NCI-H748 treated with DMSO at 0.1 percent for 48 hours (cell line): ENCODE measurements at regions not wholly inside any gene's neighbourhood (a gene's known extent, or its start where the extent isn't known, plus 50 kb on each side); places are given as distances from the start of the nearest gene placed in this dataset.

Source experiments
- DNase-seq: peaks from one replicate; lab custom pipeline; 2025; lab: John Stamatoyannopoulos, UW

DNA sequence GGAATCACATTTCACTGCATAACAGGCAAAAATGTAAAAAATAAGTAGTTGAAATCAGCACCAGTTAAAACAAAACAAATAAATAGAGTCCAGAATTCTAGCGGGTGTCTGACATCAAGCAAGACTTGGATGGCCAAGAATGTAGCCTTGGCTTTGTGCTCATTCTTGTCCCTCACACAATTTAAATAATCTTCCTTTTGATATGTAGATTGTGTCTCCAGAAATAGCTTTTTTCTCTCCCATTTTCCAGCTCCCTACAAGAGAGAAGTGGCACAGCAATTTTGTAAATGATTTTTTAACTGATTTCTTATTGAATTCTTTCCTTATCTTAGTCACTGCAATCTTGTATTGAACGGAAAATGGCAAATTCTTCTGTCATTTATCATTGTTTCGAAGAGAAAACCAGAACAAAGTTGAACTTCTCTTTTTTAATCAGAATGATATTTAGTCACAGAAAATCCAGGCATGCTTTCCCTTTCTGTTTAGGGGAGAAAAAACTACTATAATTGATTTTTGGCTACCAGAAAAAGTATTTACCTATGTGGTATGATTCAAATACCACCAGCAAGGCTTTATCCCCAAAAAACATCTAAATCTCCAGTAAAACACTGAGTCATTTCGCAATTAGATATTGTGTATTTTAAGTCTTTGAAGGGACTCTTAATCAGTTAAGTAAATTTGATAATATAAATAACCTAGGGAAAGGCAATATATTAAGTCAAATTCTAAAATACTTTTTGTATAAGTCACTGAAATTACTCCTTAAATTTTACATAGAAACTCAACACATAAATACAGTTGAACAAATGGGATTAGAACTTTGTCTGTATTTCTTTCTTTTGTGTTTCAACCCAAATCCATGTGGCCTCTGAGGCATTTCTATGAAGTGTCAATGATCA, 481.7 kb downstream of the GBE1 start:
- DNase-seq, result no peak

DNA sequence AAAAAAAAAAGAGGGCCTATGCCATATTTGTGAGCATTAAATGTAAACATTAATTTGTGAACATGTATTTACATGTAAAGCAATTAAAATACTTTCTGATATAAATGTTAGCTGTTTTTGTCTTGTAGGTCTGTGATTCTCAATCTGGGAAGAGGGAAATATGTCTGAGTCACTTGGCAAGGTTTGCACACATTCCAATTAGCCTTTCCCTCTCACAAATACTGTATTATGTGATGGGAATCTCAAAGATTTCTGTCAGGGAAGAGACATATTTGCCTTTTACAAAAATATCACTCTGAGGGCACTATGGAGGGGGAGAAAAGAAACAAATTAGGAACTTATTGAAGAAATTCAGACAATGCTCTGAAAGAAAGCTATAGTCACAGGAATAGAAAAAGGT, 483.6 kb downstream of the GBE1 start:
- no peak for DNase-seq

DNA sequence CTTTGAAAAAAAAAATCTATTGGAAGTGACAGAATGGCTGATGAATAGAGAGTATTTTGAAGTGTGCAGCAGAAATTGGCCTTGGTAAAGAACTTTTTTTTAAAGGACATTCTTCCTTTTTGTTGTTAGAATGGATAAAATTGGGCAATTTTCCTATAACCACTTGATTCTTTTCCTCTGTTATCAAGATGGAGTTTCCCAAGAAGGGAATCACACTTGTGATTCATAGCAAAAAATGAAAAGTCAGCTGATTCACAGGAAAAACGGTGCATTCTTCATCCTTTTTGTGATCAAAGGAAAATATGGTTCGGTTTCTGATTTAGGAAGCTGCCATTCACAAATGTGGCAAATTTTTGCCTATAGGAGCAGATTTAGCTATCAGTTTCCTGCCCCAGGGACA, 486.8 kb downstream of the GBE1 start:
- DNase-seq, result no peak

DNA sequence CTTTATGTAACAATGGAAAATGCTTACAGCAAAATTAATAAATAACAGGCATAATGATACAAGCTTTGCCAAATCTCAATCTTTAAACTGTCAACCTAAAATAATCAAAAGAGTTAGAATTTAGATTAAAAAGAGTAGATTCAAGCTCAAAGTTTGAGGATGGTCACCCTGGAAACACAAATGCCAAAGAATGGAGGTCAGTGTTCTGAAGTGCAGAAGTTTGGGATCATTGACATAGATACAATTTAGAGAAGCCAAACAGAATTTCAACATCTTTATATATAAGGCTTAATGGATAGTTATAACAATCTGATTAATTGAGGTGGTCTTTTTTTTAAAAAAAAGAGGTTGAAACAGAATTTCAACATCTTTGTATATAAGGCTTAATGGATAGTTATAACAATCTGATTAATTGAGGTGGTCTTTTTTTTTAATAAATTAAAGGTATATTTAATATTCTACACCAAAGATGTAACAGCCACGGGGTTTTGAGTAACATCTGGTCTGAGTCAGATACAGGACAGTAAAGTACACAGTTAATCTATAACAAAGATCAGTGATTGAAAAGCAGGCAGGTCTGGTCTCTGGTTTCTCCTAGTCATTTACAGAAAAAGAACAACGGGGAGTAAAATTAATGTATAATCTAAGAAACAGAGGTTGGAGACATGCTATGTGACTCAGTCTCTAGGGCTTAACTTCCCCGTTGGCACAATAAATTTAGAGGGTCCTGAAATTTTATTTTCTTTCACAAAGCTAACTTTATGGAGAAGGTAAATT, 490.7 kb downstream of the GBE1 start:
- no peak for DNase-seq

DNA sequence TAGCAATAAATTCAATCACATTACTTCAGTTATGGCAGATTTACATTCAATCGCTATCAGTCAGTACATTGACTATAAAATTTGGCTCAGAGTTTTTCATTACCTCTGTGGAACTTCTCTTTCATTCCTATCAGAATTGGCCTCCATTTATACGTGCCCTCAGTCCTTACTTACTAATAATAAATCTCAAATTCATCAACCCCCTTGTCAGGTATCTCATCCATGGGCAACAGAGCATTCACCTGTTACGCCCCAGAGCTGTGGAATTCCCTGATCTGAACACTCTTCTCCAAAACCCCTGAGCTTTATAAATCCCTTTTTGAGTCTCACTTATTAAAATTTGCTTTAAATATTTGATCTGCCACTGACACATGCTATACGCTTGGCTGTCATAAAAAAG, 492.9 kb downstream of the GBE1 start:
- DNase-seq, result no peak

DNA sequence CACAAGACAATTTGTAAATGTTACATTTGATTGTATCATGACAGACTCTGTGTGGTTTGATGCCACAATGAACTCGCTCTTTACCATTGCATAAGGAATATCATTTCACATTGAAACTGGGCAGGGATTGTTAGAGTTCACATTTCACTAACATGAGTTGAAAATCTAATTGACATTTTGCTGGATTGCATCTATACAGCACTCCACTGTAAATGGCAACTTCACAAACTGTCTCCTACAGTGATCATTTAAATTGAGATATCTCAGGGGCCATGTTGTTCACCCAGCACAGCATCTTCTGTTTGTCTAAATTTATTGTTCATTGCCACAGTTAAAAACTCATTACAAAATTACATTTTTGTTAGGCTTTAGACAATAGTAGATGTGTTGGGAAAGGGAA, 499.4 kb downstream of the GBE1 start:
- DNase-seq, result no peak

DNA sequence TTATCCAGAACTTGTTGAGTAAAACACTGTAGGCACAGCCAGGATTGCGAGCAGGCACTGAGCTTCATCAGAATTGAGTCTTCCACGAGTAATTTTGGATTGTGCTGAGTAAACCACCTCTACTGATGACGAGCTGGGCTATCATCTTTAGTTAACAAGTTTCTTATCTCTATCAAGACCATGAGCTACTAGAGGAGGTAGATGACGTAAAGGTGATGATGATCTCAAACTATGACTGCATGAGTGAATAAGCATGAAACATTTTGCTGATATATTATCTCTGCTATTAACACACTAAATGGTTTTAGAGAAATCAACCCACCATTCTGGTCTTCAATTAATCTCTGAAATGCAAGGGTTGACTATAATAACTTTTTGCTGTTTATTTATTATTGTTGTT, 506.0 kb downstream of the GBE1 start:
- DNase-seq, result no peak

DNA sequence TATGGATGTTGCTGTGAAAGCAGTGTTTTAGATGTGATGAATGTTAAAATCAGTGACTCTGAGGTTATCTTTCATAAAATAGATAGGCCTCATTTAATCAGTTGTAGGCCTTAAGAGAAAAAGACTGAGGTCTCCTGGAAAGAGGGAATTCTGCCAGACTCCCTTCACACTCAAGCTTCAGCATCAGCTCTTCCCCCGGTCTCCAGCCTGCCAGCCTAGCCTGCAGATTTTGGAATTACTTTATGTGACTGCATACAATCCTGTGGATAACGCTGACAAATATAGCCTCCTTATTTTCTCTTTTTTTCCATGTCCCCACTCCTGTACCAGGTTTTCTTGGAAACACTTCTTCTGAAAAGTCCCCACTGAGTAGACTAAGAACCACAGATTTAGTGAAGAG, 510.3 kb downstream of the GBE1 start:
- DNase-seq, result no peak

DNA sequence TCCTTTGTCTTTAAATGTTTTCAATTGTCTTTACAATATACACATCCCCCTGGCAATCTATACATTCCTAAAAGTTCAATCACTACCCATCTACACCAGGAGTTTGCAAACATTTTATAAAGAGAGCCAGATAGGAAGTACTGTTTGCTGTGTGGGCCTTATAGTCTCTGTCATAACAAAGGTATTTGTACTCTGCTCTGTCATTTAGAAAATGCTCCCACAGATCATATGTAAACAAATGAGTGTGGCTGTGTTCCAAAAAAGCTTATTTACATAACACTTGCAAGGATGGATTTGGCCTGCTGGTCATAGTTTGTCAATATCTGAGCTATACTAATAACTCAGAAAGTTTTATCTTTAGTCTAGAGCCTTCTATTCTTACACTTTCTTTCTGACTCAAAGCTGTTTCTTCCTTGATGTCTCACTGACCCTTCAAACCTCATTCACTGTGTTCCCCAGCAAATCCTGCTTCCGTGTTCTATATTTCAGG, 511.9 kb downstream of the GBE1 start:
- DNase-seq, result peak; percentile 24

DNA sequence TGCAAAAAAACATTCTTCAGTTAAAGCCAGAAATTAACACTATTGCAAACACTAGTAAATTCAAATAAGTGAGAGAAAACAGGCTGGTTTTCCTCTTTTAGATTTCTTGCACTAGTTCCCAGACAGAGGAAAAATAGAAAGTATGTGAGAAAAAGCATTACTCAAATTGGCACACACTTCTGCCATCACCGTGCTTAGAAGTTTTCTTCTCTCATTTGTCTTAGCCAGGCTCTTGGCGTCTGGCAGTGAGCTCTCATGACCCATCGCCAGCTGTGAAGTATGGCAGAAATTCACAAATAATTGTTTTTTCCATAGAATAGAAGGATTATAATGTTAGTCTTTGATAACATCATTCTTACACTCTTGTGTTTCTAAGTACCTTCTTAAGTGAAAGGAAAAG, 515.9 kb downstream of the GBE1 start:
- no peak for DNase-seq

DNA sequence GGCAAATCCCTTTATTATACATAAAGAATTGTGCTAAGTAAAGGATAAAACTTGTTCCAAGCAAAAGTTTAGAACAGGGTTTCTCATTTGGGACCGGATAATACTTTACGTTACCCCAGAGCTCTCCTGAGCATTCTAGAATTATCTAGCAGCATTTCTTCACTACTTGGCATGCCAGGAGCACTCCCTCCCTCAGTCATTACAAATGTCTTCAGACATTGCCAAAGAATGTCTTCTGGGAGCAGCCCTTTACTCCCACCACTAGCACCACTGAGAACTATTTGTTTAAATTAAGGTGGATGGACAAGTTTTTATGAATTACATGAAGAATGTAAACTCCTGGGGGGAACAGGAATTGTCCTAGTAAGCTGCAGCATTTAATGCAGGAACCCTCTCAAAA, 516.4 kb downstream of the GBE1 start:
- DNase-seq, result no peak

DNA sequence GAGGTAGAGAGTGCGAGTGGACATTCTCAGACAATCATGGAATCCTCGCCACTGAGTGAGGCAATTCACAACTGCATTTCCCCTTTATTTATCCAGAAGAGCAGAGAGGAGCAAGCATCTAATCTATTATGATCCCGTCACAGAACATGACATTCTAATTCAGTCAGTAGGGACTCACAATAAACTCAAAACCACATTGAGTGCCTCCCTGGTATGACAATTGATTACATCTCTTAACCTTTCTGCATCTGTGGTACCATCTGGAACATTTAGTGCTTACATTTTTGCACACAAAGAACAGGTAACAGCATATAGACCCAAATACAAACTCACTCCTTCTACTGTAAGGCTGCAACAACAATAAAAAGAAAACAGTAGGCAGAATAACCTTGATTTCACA, 517.2 kb downstream of the GBE1 start:
- DNase-seq, result no peak

DNA sequence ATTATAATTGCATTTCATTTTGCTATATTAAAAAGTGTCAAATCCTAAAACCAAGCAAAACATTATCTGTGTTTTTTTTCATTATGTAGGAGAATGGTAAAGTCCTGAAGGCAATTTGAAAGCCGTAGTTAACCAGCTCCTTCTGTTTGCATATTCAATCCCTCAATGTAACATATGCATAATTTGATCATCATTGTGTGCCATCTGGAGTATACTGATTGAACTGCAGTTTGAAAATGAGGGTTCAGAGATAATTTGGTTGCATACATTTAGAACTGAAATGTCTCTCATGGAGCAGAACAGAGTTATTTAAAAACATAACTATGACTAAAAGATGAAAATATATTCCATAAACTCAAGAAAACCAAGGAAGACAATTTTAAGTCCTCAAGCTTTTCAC, 518.6 kb downstream of the GBE1 start:
- DNase-seq, result peak; percentile 10

DNA sequence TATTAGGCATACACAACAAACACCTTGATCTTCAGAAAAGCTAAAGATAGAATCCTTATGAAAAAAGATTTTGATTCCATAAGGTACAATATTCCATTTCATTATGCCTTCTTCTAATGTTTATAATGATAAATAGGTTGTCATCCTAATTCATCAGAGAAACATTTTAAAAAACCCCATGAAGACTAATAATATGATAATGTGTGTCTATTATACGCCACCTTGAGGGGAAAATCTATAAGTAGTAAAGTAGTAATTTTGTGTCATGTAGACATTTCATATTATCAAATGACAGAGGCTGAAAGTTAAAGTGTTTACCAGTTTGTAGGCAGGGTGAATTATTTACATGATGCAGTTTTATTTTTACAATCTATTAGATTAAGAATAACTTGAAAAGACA, 524.3 kb downstream of the GBE1 start:
- no peak for DNase-seq

DNA sequence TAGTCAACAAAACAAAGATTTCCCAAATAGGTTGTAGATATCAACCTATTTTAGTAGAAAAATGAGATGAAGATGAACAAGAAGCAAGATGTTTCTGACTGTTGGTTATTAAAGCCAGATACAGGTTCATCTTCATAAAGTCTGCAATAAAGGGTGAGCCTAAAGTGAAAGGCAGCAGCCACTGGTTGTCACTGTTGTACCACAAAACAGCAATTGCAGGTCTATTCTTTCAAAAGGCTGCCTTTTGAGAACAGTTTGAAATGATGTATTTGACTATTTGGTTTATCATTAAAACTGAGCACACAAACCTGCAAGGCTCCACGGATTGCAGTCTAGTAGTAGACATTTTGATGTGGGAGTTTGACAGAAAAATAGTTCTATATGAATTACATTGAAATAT, 543.4 kb downstream of the GBE1 start:
- peak; percentile 3 for DNase-seq

DNA sequence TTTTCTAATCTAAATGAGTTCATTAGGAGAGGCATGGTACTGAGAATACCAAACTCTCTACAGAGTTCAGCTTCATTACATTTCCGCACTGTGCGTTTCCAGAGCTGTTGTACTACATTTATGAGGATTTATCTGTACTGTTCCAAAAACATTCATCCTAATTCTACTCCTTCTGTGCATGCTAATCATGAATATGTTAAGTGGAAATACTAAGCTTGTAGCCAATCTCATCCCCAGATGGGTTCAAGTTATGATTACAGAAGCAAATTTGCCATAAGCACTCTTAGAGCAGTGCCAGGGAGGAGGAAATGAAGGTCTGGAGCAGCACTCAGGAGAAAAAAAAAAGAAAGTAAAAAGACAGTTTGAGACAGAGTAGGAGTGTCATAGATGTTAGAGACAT, 544.3 kb downstream of the GBE1 start:
- DNase-seq, result no peak

DNA sequence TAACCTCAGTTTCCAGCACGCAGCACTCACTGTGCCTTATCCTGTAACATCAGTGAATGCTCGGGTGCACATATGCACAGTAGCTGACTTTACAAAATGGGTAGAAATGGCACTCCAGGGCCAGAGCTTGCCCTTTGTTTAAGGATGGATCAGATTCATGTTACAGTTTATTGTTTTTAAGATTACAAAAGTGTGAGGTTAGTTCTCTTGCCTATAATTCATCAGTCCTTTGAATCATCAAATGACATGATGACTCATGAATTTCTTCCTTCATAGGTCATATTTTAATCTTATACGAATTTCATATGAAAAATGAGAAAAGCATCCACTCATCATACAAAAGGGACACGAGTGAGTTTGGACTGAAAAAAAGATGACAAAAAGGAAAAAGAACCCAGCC, 545.3 kb downstream of the GBE1 start:
- DNase-seq, result no peak

DNA sequence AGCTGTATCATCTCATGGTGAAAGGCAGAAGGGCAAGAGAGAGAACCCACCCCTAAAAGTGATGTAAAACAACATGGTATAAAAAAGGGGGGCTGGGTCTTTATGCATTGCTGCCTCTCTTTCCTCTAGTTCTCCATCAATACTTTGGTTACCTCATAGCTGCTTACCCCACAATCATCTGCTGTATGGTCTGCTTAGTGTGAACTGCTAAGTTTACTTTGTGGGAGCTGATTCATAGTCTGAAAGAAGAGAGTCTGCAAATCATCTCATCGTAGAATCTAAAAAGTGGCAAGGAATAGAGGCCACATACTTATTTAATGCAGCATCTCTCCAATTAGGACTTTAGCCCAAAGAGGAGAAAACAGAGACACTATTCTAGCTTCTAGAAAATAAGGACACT, 546.8 kb downstream of the GBE1 start:
- no peak for DNase-seq

DNA sequence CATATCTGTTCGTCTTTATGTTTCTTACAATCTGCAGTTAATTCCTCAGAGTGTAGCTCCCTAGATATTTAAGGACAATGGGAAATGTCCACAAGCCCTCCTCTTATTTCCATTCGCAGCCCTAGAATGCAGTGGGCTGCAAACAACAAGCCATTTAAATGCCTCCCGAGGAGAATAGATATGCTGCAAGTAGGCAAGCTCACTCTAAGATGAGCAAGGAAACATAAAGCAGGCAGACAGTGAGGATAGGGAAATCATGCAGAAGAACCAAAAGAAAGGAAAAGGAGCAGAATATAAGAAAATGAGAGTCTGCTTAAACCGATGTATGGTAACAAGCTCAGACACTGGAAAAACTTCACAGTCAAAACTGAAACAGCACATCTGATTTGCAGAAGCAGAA, 561.9 kb downstream of the GBE1 start:
- DNase-seq, result no peak

DNA sequence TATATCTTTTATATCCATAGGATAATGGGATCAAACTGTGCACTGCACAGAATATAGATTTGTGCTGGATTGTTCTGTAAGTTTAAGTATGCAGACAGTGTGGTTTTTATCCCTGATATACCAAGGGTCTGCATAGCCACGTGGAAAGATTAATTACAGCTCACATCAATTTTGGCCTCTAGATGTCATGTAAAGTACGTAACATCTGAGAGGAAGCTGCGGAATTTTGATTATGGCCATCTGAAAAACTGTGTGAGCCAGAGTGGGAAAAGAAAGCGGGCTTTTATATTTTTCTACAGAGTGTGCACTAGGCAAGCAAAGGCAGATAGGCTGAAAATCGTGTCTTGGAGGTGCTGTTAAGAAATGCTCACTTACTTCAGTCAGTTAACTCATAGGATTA, 562.7 kb downstream of the GBE1 start:
- no peak for DNase-seq

DNA sequence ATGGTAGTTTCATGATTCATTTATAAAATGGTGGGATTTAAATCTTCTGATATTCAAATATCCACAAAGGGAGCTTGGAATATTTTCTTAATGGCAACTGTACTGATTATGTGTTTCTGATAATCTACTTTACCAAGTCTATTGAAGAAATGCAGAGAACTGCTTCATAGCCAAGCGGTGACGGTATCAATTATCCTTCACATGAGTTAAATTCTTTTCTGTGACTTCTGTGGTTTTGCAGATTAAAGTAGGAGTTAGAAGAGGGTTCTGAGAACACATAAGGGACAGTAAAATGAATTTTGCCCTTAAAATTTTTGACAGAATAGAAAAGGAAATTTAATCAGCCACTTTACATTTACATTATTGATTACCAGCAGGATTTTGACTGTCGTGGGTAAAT, 563.2 kb downstream of the GBE1 start:
- no peak for DNase-seq

DNA sequence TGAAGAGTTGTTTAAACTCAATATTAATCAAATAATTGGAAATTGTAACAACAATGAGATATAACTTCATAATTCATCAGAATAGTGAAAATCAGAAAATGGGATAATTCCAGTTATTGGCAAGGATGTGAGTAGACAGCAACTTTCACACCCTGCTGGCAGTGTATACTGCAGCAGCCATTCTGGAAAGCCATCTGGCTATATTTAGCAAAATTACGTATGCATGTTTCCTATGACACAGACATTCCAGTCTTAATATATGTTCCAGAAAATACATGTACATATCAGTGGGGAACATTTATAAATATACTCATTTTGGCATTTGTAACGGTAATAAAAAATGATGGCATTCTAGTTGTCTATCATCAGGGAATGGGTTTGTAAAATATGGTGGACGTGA, 564.1 kb downstream of the GBE1 start:
- no peak for DNase-seq

DNA sequence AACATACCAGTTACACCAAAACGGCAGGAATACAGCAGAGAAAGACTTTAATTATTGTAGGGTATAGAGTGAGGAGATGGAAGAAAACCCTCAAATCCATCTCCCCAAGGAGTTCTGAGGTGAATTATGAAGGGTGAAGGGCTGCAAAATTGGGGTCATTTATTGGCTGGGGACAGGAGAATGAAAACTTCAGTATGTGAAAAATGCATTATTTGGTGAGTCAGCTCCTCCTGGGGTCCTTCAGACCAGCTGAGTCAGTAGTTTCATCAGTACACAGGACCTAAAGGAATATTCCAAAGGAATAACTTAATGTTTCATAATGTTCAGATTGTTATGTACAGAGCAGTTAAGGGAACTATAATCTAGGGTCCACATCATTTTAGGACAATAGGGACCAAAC, 566.0 kb downstream of the GBE1 start:
- no peak for DNase-seq
